ENCODE measurements at regions not wholly inside any gene's neighbourhood (a gene's known extent, or its start where the extent isn't known, plus 50 kb on each side); places are given as distances from the start of the nearest gene placed in this dataset.

DNA sequence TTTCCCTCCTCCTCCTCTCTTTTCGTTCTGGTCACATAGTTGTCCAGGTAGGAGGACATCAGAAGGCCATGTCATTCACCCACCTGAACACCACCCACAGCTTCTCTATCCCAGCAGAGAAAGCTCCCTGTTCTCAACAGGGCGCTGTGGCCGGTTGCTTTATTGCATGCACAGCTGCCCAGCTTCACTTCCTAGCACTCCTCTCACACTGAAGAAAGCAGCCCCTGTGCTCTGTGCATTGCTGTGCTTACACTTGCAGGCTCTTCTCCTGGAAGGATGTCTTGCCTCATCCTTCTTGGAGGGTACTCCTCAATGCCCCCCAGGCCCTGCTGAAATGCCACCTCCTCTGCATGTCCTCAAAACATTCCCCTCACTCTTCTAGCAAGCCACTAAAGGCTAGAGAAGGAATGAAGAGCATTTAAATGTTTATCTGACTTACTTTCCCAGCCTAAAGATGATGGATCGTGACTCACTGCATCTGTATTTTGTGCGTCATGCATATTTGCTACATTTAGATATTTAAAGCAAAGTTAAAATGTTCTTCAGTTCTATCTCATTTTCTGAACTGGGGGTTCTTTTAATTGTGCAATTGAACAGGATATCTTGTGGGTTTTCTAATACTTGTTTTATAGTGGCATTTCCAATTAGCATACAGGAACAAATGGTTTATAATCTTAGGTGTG lies 186.4 kb upstream of the PUDP start:
- no peak overlapping the region for H3K4me2 ChIP-seq (ENCODE audit: low read length)
- H3K27me3 ChIP-seq (ENCODE audit: insufficient read depth, low read depth, low read length): no peaks in the 10 kb centered on the region
- H3K36me3 ChIP-seq (ENCODE audit: insufficient read depth, low read length): no peaks in the 10 kb centered on the region
- TF ChIP-seq SMC3 (conservative IDR thresholded peaks at IDR 0.05; ENCODE audit: poor library complexity): no peak
- TF ChIP-seq, protein P1, sequence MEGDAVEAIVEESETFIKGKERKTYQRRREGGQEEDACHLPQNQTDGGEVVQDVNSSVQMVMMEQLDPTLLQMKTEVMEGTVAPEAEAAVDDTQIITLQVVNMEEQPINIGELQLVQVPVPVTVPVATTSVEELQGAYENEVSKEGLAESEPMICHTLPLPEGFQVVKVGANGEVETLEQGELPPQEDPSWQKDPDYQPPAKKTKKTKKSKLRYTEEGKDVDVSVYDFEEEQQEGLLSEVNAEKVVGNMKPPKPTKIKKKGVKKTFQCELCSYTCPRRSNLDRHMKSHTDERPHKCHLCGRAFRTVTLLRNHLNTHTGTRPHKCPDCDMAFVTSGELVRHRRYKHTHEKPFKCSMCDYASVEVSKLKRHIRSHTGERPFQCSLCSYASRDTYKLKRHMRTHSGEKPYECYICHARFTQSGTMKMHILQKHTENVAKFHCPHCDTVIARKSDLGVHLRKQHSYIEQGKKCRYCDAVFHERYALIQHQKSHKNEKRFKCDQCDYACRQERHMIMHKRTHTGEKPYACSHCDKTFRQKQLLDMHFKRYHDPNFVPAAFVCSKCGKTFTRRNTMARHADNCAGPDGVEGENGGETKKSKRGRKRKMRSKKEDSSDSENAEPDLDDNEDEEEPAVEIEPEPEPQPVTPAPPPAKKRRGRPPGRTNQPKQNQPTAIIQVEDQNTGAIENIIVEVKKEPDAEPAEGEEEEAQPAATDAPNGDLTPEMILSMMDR (IDR thresholded peaks at IDR 0.05; ENCODE audit: poor library complexity, severe bottlenecking): no peak
- no peak for TF ChIP-seq MXI1 (conservative IDR thresholded peaks at IDR 0.05; ENCODE audit: poor library complexity, severe bottlenecking)
- TF ChIP-seq TAF1 (IDR thresholded peaks at IDR 0.05; ENCODE audit: low read depth): no peak
- TF ChIP-seq, protein P2, sequence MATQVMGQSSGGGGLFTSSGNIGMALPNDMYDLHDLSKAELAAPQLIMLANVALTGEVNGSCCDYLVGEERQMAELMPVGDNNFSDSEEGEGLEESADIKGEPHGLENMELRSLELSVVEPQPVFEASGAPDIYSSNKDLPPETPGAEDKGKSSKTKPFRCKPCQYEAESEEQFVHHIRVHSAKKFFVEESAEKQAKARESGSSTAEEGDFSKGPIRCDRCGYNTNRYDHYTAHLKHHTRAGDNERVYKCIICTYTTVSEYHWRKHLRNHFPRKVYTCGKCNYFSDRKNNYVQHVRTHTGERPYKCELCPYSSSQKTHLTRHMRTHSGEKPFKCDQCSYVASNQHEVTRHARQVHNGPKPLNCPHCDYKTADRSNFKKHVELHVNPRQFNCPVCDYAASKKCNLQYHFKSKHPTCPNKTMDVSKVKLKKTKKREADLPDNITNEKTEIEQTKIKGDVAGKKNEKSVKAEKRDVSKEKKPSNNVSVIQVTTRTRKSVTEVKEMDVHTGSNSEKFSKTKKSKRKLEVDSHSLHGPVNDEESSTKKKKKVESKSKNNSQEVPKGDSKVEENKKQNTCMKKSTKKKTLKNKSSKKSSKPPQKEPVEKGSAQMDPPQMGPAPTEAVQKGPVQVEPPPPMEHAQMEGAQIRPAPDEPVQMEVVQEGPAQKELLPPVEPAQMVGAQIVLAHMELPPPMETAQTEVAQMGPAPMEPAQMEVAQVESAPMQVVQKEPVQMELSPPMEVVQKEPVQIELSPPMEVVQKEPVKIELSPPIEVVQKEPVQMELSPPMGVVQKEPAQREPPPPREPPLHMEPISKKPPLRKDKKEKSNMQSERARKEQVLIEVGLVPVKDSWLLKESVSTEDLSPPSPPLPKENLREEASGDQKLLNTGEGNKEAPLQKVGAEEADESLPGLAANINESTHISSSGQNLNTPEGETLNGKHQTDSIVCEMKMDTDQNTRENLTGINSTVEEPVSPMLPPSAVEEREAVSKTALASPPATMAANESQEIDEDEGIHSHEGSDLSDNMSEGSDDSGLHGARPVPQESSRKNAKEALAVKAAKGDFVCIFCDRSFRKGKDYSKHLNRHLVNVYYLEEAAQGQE (IDR thresholded peaks at IDR 0.05; ENCODE audit: borderline replicate concordance): no peak
- no peaks in the 10 kb centered on the region for H3K9me2 ChIP-seq (ENCODE audit: insufficient read depth, low read length)
- H3K79me2 ChIP-seq (replicated peaks; ENCODE audit: insufficient read depth, low read length): no peaks in the 10 kb centered on the region
- no peak overlapping the region for H2AFZ ChIP-seq (ENCODE audit: low read depth, low read length)
- no peaks in the 10 kb centered on the region for H4K20me1 ChIP-seq (ENCODE audit: insufficient read depth)
- no peak overlapping the region for H3K9ac ChIP-seq (ENCODE audit: low read length)
- H3K4me3 ChIP-seq (ENCODE audit: low read length): no peak overlapping the region
- H3F3A ChIP-seq (ENCODE audit: insufficient read depth, low read length, poor library complexity, severe bottlenecking): no peaks in the 10 kb centered on the region
- no peak overlapping the region for H3K27ac ChIP-seq (ENCODE audit: low read length)
- H3K9me3 ChIP-seq (ENCODE audit: low read length): no peaks in the 10 kb centered on the region

DNA sequence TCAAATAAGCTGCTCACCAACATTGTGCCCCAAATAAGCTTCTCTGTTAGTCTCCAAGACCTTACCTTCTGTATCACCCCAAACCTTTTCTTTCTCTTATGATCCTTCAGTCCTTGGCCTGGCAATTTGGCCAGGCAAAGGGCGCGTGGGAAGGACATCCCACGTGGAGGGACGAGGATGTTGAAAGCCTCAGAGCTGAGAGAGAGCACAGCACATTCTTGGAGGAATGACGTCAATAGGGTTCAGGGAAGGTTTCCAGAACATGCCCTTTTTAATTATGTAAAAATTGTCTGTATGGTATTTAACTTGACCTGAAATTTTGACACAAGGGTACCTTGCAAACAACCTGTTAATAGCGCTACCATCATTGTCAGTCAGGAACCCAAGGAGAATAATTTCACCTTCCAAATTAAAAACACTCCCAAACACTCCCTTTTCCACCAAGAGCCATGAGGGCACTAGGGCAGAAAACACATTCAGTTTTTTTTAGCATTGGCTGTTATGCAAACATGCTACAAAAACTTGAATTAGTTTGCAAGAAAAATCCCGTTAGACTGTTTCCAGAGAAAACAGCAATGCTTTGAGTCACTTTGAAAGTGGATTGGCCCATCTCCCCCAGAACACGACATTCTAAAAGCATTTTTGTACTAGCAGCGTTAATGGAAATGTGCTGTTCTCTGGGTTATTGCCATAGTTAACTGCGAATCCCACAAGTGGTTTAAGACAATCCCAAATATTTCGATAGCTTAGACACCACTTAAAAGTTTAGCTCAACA lies 183.2 kb upstream of the PUDP start:
- Histone ChIP-seq H3K9me2 (ENCODE audit: insufficient read depth, low read length) (no peaks in the 10 kb centered on the region), H3K9ac (ENCODE audit: low read length) (no peak overlapping the region), H3K9me3 (ENCODE audit: low read length) (no peaks in the 10 kb centered on the region), H3K27ac (ENCODE audit: low read length) (no peak overlapping the region), H3K4me2 (ENCODE audit: low read length) (no peak overlapping the region), H2AFZ (ENCODE audit: low read depth, low read length) (no peak overlapping the region), H3K27me3 (ENCODE audit: insufficient read depth, low read depth, low read length) (no peaks in the 10 kb centered on the region), H3K4me3 (ENCODE audit: low read length) (no peak overlapping the region), H3K79me2 (replicated peaks; ENCODE audit: insufficient read depth, low read length) (no peaks in the 10 kb centered on the region), H4K20me1 (ENCODE audit: insufficient read depth) (no peaks in the 10 kb centered on the region), H3K36me3 (ENCODE audit: insufficient read depth, low read length) (no peaks in the 10 kb centered on the region), H3F3A (ENCODE audit: insufficient read depth, low read length, poor library complexity, severe bottlenecking) (no peaks in the 10 kb centered on the region)
- no peak for TF ChIP-seq SMC3 (conservative IDR thresholded peaks at IDR 0.05; ENCODE audit: poor library complexity)
- no peak for TF ChIP-seq EP300 (conservative IDR thresholded peaks at IDR 0.05; ENCODE audit: poor library complexity, severe bottlenecking)
- TF ChIP-seq MXI1 (conservative IDR thresholded peaks at IDR 0.05; ENCODE audit: poor library complexity, severe bottlenecking): no peak
- no peak for TF ChIP-seq TAF1 (IDR thresholded peaks at IDR 0.05; ENCODE audit: low read depth)
- no peak for TF ChIP-seq RAD21 (conservative IDR thresholded peaks at IDR 0.05)
- TF ChIP-seq, protein P2 (IDR thresholded peaks at IDR 0.05; ENCODE audit: borderline replicate concordance): no peak
- TF ChIP-seq, protein P1 (IDR thresholded peaks at IDR 0.05; ENCODE audit: poor library complexity, severe bottlenecking): no peak
- no peak for TF ChIP-seq EZH2 (IDR thresholded peaks at IDR 0.05; ENCODE audit: borderline replicate concordance, insufficient read depth, low read length, poor library complexity, severe bottlenecking)
- TF ChIP-seq POLR2AphosphoS5 (IDR thresholded peaks at IDR 0.05): no peak

All from neural cell (in vitro differentiated cells).